NCI-H748 treated with DMSO at 0.1 percent for 48 hours (cell line): ENCODE measurements at regions not wholly inside any gene's neighbourhood (a gene's known extent, or its start where the extent isn't known, plus 50 kb on each side); places are given as distances from the start of the nearest gene placed in this dataset.

Source experiments
- DNase-seq: peaks from one replicate; lab custom pipeline; 2025; lab: John Stamatoyannopoulos, UW

- no peak for DNase-seq
Measured at GRCh38 chr3:36193448-36193847, 186.9 kb upstream of the STAC start.

- DNase-seq = no peak
Measured at GRCh38 chr3:36196058-36196457, 184.2 kb upstream of the STAC start.

DNA sequence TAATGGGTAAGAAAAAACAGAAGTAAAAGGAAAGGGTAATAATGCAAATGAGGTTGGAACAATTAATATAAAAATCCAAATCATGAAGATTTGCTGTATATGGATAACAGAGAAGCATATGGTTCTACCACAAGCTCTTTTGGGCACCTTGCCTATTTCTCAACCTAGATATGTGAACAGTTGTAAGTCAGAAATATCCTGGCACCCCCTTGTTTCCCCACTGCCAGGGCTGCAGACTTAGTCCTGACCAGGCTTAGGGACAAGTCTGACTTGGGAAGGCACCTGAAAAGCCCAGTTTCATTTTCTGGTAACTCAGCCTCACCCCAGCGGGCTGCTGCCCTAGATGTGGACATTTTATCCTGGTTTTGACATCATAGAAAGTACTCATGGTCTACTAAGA, 183.2 kb upstream of the STAC start:
- no peak for DNase-seq

DNA sequence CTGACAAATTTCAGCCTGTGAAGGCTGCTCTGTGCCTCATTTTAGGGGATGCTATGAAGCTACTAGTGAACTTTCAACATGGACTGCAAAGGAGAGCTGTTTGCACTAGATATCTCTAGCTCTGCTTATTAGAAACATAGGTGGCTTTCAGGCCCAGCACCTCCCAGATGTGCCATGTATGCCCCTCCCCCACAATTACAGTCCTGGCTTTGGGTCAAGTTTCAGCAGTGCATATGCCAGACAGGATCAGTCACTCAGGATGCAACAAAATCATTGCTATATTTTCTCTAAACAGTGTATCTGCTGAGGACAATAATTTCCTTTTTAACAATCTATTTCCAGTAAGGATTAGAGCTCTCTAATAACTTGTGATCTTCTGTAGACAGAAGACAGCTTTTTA, 178.8 kb upstream of the STAC start:
- no peak for DNase-seq

GRCh38 chr3:36206956-36207580, 173.2 kb upstream of the STAC start:
- DNase-seq = no peak

DNA sequence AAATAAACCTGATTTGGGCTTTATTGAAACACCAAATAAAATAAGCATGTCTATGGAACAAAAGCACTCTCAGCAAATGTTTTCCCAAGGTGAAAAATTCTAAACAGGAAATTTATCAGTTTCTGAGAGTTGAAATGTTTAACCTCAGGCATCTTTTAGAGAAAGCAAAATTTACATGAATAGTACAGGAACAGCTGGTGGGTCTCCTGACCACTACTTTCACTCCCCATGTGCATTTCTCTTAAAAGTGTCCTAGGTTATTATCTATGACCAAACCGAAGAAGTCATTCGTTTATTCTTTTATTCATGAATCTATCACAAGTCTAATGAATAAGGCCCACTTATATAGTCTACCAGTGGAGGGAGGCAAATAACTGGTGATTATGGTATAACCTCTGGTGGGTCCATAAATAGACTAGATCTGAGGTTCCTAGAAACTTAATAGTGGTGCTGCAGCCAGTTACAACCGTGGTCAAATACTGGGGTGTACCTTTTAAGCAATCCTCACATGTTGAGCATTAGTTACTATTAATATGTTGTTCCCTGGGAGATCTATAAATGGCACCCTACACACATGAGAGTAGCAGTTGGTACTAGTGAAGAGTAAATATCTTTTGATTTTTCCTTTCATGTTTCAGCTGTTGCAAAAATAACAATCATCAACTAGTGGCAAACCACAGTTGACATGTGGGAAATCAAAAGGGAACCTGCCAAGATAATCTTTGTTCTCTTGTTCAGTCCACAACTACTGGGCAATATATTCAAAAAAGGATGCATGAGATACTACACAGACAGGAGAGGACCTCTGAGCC, 169.3 kb upstream of the STAC start:
- DNase-seq = no peak

DNA sequence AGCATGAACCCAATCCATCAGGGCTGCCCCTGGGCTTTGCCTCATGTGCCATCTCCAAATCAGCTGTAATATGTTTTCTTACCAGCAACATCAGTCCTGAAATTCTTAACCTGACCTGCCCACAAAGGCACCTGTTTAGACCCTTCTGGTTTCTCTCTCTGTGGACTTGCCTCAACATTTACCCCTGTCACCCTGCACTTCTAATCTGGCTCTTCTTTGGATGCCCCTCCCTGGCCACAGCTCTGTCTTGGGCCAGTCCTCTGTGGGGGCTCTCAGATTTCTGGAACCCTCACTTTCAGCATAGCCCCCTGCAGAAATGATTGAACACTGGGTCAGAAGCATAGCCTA, 168.7 kb upstream of the STAC start:
- DNase-seq = no peak

DNA sequence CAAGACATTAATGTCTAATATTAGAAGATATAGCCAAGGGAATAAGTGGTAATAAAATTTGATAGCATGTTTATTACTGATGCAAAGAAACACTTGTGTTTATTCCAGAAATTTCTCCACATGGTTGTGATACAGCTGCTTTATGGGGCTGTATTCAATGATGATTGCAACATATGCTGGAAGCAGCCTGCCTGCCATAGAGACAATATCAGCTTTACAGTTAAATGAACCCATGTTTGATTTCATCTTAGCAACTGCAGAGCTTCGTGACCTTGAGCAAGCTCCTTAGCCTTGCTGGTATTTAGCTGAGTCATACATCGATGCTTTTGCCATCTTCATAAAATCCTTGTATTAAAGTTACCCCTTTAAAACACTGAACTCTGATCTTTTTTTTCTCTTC, 168.1 kb upstream of the STAC start:
- DNase-seq = no peak

DNA sequence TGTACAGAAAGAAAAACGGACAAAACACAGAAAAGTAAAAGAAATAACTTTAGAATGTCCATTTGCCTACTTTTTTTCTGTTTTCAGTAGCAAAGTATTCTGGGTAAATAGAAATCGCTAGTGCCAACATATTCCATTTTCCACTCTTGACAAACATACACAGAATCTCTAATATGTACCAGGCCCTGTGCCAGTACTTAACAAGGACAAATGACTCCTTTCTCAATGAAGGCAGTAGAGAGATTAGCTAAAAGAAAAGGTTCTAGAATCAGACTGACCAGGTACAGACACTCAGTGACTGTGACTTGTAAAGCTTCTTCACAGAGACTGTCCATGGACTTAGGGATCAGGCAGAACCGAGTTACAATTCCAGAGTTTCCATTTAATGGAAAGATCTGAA, 165.8 kb upstream of the STAC start:
- DNase-seq = no peak

GRCh38 chr3:36215241-36215640, 165.1 kb upstream of the STAC start:
- no peak for DNase-seq

- no peak for DNase-seq
Measured at GRCh38 chr3:36219398-36219797, 160.9 kb upstream of the STAC start.

DNA sequence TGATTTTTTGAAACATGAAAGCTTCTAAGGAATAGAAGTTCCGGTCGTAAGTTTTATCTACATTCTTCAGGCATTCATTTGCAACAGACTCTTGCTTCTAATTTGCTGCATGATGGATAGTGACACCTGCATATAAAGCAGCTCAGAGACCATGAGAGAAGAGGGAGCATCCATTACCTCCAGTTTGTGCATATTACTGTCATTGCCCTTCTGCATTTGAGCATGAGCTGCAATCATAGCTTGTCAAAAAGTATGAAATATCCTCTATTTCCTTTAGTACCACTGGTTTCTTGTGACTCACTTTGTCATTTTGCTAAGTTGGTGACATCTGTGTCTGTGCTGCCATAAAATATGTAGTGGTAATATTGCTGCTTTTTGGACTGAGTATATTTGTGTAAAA, 160.1 kb upstream of the STAC start:
- no peak for DNase-seq

- no peak for DNase-seq
Measured at GRCh38 chr3:36221975-36222374, 158.3 kb upstream of the STAC start.

GRCh38 chr3:36227980-36228379, 152.3 kb upstream of the STAC start:
- no peak for DNase-seq

DNA sequence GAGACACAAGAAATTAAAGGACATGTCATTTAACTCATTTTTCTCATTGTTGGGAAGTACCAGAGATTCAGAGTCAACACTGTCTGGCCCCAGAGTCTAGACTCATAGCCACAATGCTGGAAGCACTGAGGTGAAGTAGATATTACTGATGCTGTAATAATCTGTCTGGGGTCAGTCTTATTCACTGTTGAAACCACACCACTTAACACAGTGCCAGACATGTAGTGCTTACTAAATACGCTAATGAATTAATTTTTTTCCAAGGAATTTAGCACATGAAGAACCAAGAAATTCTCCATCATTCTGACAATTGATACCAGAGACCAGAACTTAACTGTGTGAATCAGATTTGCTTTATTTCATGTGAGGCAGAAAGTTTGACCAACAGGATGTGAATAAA, 150.8 kb upstream of the STAC start:
- DNase-seq = no peak

DNA sequence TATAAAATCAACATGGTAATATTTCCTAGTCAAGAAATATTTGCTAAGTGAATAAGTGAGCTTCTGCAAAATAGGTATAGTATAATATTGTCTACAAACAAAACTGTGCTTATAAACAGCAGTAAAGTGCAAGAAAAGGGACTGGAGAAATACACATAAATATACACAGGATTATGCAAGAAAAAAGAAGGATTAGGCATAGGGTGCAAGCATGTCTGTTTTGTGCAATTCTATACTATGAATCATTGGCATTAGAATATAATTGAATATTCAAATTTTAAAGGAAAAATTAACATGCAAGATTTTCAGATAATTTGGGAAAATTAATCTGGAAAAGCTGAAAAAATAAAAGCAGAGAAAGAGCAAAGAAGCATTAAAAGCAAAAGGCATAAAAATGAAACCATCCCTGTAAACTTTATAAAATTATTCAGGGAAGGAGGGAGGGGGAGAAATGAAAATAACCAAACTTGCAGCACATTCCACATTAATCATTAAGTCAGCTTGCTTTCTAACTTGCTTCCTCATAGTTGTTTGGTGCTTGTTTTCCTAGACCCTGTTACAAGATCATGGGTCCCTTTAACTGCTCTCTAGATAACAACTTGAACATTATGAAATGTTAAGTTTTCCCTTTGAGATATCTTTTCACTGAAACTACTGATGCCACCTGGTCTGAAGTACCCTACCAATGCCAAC, 147.4 kb upstream of the STAC start:
- no peak for DNase-seq

- DNase-seq = no peak
Measured at GRCh38 chr3:36244728-36245127, 135.6 kb upstream of the STAC start.

DNA sequence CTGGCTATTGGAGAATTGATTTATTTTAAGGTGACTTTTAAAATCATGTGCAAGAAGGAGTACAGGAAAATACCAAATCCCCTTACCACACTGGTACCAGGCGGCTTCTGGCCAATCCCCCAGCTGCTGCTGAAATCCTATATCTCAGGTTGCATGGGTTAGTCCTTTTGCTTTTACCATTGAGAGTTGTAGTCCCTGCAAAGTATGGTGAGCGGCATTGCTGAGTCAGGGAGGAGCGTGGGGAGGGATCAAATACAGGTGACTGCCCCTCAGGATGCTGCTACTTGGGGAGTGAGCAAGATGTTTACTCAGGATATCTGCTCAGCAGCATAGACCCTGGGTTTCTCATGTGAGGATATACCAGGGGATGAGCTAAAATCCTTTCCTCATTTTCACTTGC, 131.9 kb upstream of the STAC start:
- no peak for DNase-seq

- no peak for DNase-seq
Measured at GRCh38 chr3:36250191-36250590, 130.1 kb upstream of the STAC start.

- DNase-seq = no peak
Measured at GRCh38 chr3:36257158-36257852, 123.0 kb upstream of the STAC start.

DNA sequence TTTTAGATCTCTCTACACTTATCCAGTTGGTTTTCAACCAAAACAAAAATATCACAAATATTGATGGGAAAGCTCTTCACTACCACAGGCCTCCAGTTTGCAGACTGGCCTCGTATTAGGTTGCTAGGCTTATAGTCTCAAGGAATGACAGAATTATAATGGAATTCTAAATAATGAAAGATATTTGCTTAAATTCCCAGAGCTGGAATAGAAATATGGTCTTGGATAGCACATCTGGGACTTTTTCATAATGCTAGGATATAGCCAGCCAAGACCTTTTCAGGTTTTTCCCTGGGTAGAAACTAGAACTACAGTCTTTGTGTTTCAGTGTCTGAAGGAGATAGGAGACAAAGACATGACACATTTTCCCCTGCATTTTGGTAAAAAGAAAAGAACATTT, 121.9 kb upstream of the STAC start:
- DNase-seq = no peak

GRCh38 chr3:36259580-36259979, 120.7 kb upstream of the STAC start:
- DNase-seq = no peak

- no peak for DNase-seq
Measured at GRCh38 chr3:36269274-36269673, 111.0 kb upstream of the STAC start.
